ENCODE measurements at regions not wholly inside any gene's neighbourhood (a gene's known extent, or its start where the extent isn't known, plus 50 kb on each side); places are given as distances from the start of the nearest gene placed in this dataset.
A peak's percentile ranks its signal among the peaks of the same experiment; 100 is the strongest.

DNA sequence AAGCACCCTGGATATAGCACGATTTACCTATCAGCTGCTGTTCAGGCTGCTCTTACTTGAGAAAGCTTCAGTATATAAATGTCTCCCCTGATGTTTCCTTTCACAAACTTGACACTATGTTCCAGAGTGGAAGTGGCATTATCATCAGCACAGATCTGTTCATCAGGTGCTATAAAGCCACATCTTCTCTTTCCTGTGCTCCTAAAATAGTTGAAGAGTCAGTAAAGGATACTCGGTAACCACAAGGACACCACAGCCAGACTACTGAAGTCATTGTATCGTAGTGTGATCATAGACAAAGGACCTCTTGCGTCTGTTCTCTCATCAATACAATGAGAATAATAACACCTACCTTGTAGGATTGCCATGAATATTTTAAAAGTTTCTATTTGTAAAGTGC lies 841.0 kb upstream of the CELF4 start:
- DNase-seq, result no peak
- no peaks in the 10 kb centered on the region for H3K27me3 ChIP-seq (ENCODE audit: low read depth)
- ATAC-seq, result no peak
- H3K36me3 ChIP-seq, result no peaks in the 10 kb centered on the region
- TF ChIP-seq, protein P1, sequence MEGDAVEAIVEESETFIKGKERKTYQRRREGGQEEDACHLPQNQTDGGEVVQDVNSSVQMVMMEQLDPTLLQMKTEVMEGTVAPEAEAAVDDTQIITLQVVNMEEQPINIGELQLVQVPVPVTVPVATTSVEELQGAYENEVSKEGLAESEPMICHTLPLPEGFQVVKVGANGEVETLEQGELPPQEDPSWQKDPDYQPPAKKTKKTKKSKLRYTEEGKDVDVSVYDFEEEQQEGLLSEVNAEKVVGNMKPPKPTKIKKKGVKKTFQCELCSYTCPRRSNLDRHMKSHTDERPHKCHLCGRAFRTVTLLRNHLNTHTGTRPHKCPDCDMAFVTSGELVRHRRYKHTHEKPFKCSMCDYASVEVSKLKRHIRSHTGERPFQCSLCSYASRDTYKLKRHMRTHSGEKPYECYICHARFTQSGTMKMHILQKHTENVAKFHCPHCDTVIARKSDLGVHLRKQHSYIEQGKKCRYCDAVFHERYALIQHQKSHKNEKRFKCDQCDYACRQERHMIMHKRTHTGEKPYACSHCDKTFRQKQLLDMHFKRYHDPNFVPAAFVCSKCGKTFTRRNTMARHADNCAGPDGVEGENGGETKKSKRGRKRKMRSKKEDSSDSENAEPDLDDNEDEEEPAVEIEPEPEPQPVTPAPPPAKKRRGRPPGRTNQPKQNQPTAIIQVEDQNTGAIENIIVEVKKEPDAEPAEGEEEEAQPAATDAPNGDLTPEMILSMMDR (IDR thresholded peaks at IDR 0.05), result no peak
- no peaks in the 10 kb centered on the region for H3K4me1 ChIP-seq
- no peaks in the 10 kb centered on the region for H3K9me3 ChIP-seq
- no peak overlapping the region for H3K4me3 ChIP-seq
- intact Hi-C loops (cut with DNase I), result no loop called here
- no peak overlapping the region for H3K27ac ChIP-seq

DNA sequence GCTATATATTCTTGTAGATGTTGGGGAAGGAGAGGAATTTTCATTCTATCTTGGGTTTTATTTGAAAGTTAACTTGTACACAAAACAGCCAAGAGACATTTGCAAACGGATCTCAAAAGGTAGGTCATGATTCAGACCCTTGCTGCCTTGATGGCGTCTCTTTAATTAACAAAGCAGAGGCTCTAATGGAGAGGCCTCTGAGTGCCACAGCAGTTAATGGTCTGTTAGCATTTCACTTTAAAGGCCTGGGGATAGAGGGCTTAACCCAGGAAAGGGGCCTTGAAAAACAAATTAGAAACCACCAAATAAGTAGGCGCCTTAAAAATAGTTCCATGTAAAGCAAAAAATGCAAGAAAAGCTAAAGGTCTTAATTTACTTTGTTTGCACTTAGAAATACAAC lies 836.9 kb upstream of the CELF4 start:
- H3K4me3 ChIP-seq, result no peak overlapping the region
- no peak for DNase-seq
- TF ChIP-seq, protein P1 (IDR thresholded peaks at IDR 0.05), result no peak
- no peaks in the 10 kb centered on the region for H3K36me3 ChIP-seq
- H3K4me1 ChIP-seq, result no peaks in the 10 kb centered on the region
- H3K27ac ChIP-seq, result no peak overlapping the region
- no peaks in the 10 kb centered on the region for H3K9me3 ChIP-seq
- intact Hi-C loops (cut with DNase I), result no loop called here
- H3K27me3 ChIP-seq (ENCODE audit: low read depth), result no peaks in the 10 kb centered on the region
- no peak for ATAC-seq

DNA sequence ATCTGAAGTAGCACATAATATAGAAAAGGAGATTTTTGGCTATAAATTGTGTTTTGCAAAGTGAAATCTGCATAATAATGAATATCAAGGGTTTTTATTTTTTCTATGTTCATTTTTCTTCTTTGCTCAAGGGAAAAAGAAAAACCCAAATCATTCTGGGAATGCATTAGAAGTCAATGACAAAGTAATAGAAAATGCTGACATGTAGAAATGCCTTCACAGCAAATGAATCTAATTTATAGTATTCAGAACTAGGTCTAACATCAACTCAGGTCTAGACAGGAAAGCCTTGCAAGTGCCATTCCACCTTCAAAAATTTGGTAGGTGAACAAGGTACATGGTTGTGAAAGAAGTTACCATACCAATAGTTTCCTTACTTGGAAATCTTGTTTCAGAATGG lies 831.5 kb upstream of the CELF4 start:
- no peaks in the 10 kb centered on the region for H3K9me3 ChIP-seq
- ATAC-seq (no peak), DNase-seq (no peak)
- TF ChIP-seq, protein P1 (IDR thresholded peaks at IDR 0.05), result no peak
- no peaks in the 10 kb centered on the region for H3K4me1 ChIP-seq
- no peaks in the 10 kb centered on the region for H3K36me3 ChIP-seq
- intact Hi-C loops (cut with DNase I), result no loop called here
- H3K27ac ChIP-seq, result no peak overlapping the region
- H3K4me3 ChIP-seq, result no peak overlapping the region
- H3K27me3 ChIP-seq (ENCODE audit: low read depth), result no peaks in the 10 kb centered on the region

DNA sequence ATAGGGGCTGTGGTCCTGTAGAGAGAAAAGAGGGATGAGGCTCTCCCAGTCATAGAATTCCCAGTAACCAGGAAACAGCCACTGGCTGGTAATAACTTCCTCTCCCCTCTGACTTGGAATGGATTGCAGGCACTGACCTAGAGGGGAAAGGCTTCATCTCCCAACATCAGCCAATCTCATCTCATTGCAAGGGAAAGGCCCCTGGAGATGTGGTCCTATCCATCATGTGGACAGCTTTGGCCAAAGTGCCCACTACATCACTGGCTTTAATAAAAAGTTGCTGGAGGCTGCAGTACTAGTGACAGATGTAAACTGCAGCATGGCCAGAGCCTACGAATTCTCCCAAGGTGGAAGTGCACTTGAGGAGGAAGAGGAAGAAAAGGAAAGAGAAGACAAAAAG lies 820.5 kb upstream of the CELF4 start:
- H3K4me3 ChIP-seq, result no peak overlapping the region
- no peak overlapping the region for H3K27ac ChIP-seq
- H3K27me3 ChIP-seq (ENCODE audit: low read depth), result no peaks in the 10 kb centered on the region
- H3K36me3 ChIP-seq, result no peaks in the 10 kb centered on the region
- TF ChIP-seq, protein P1 (IDR thresholded peaks at IDR 0.05), result no peak
- no peaks in the 10 kb centered on the region for H3K9me3 ChIP-seq
- DNase-seq (no peak), ATAC-seq (no peak)
- H3K4me1 ChIP-seq, result no peaks in the 10 kb centered on the region
- intact Hi-C loops (cut with DNase I), result no loop called here

DNA sequence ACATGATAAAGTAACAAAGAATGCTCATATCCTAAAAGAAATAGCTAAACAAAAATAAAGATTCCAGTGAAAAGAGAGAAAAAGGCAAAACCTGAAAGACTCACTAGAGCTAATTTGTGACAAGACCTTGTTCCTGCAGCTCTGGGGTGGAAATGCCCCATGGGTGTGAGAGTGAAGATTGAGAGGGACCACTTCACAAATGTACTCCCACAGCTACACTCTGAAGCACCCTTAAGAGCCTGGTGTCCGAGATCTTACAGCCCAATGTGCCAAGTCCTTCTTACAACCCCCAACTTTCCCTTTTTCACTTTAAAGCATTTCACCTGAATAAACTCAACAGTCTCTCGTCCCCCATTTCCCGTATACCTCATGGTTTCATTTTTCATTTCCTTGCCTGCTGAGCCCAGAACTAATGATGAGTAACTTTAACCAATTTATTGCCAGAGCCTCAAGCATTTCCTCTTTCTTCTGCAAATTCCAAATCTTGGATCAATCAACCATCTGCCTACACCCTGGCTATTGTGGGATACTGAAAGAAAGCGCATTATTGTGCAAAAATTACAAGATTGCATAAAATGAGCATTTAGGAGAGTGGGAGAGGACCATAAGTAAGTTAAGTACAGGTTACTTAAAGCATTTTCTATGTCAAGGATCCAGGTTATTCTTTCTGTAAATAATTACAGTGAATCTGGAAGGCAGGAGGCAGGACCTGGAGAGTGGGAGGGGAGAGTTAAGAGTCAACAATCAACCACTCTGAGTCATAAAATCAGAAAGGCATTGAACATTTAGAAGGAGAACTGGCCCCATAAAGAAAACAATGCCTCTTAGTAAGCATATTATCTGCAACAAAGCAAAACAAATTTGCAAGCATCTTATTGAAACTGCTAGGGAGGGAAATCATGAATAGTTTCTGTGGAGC lies 804.4 kb upstream of the CELF4 start:
- no peak for DNase-seq
- Histone ChIP-seq H3K27ac (no peak overlapping the region), H3K4me3 (no peak overlapping the region), H3K36me3 (no peaks in the 10 kb centered on the region), H3K4me1 (no peaks in the 10 kb centered on the region), H3K27me3 (ENCODE audit: low read depth) (no peaks in the 10 kb centered on the region), H3K9me3 (no peaks in the 10 kb centered on the region)
- intact Hi-C loops (cut with DNase I), result no loop called here
- peak; percentile 58 to 64 for ATAC-seq
- TF ChIP-seq, protein P1 (IDR thresholded peaks at IDR 0.05), result no peak
